Epithelial cell of prostate (primary cell): ENCODE measurements at regions not wholly inside any gene's neighbourhood (a gene's known extent, or its start where the extent isn't known, plus 50 kb on each side); places are given as distances from the start of the nearest gene placed in this dataset.

ENCODE experiments used
- DNase-seq: peaks from one replicate; pipeline ENCODE4 v3.0.0-alpha.2; 2011; ENCODE audit warnings: low read depth, low spot score
- H3K27ac ChIP-seq: fragments of 450-650 bp; 2 replicates; pipeline ENCODE4 v1.5.1; 2017; ENCODE audit warnings: mild to moderate bottlenecking

DNA sequence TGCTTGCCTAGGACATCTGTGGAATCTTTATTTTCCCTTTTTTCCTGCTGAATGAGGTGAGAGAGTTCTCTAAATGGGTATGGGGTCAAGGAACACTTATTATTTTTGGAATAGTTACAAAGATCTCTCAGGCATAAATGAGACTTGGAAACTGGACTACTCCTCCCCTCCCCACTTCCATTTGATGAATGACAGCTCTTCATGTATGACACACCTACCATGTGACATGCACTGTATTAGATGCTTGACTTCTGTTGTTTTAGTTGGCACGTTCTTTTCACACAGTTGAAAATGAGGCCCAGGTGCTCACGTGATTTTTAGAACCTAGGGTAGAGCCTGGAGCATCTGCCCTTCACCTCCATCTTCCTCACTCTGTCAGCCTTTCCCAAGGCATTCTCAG lies 62.4 kb downstream of the VCPKMT start:
- H3K27ac ChIP-seq, result no peak overlapping the region
- DNase-seq, result no peak

DNA sequence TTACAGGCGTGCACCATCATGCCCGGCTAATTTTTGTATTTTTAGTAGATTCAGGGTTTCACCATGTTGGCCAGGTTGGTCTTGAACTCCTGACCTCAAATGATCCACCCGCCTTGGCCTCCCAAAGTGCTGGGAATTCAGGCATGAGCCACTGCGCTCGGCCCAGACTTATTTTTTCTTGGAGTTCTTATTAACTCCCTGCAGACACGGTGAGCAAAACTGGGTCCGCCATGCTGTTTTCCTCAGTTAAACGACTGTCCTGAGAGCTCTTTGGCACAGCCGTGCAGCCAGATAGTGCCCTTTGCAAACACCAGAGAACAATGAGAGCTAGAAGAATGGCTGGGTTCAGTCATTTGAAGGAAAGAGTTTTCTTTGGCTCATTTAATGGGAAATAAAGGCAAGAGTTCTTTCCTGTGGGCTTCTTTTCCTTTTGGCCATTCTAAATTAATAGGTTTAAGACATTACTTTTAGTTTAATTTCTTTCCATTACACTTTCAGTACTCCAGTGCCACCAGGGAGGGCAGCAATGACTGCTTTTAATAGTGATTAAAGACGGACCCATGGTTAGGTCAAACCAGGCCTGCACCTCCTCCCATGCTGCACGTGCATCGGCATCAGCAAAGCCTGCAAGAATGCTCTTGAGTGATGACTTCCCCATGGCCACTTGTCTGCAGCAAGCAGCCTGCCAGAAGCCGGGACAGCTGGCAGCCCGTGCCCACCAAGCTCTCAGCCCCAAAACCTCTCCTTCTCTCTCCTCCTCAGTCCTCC lies 60.7 kb downstream of the VCPKMT start:
- no peak overlapping the region for H3K27ac ChIP-seq
- DNase-seq, result no peak

DNA sequence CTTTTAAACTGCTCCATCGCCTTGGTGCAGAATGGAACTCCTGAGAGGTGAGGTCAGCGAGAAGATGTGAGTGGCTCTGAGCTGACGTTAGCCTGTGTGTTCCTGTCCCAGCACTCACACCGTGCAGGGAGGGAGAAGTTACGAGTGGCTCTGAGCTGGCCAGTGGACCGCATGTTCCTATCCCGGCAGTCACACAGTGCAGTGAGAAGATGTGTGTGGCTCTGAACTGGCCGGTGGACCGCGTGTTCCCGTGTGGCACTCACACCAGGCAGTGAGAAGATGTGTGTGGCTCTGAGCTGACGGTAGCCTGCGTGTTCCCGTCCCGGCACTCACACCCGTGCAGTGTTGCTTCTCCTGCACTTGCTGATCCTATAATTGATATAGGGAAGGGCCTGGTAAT lies 59.9 kb downstream of the VCPKMT start:
- H3K27ac ChIP-seq, result no peak overlapping the region
- no peak for DNase-seq

DNA sequence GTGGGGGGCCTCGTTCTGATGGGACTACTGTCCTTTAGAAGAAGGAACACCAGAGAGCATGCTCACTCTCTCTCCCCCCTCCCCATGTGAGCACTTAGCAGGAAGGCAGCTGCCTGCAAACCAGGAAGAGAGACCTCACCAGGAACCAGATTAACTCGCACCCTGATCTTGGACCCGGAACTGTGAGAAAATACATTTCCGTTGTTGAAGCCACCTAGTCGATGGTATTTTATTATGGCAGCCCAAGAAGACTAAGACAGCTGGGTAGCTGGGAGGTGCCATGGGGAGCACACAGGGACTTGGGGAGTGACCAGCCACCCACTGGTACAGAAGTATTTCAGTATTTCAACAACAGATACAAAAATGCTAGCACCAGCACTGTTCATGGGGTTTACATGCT lies 59.0 kb downstream of the VCPKMT start:
- DNase-seq, result no peak
- no peak overlapping the region for H3K27ac ChIP-seq

DNA sequence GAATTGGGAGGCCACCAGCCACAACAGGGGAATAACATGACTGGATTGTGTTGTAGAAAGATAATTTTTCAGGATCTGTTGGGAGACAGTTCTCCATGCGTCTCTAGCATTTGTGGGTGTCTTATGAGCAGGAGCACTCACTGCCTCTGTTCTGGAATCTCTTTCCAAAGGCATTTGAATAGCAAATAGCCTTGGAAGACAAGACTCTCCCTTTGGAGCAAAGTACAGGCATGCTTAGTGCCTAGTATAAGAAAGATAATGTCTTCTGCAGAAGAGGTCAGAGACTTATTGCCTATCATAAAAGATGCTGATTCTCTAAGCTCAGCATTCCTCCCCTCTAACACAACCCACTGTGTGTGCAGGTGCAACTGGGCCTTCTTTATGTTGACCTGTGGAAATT lies 58.3 kb downstream of the VCPKMT start:
- DNase-seq, result no peak
- H3K27ac ChIP-seq, result no peak overlapping the region
